HepG2 (cell line): ENCODE measurements at regions not wholly inside any gene's neighbourhood (a gene's known extent, or its start where the extent isn't known, plus 50 kb on each side); places are given as distances from the start of the nearest gene placed in this dataset.

Experiments
- ATAC-seq: fragments of 200-7000 bp; cut with Tn5 transposase; 3 replicates; pipeline ENCODE4 v1.9.1; 2020; ENCODE audit warnings: mild to moderate bottlenecking, moderate library complexity
- BruUV-seq: library from RNA; stranded (reverse); fragments of 400-500 nt; replicated peaks from 2 replicates; lab custom pipeline; 2021; lab: Mats Ljungman, UMichigan
- CTCF ChIA-PET: fragments of 300-600 bp; formaldehyde crosslinking; extraction: SDS; loops from one replicate; lab custom pipeline; 2021; ENCODE audit warnings: low total read pairs, inconsistent platforms, low intra/inter-chr PET ratio; lab: Yijun Ruan, JAX
- POLR2A ChIA-PET: fragments of 350-600 bp; sonication (Branson Sonifier 250); formaldehyde crosslinking; loops from one replicate; lab custom pipeline; 2020; ENCODE audit warnings: antibody characterized with exemption, inconsistent platforms; lab: Yijun Ruan, JAX
- DNase-seq: peaks from one replicate; pipeline ENCODE4 v3.0.0-alpha.2; 2015; ENCODE audit warnings: low spot score
- FAIRE-seq: peaks from 3 replicates; lab custom pipeline; 2011; peaks lifted over from hg19 to GRCh38; lab: Jason Lieb, UNC
- H2AFZ ChIP-seq: one replicate; pipeline ENCODE4 v1.6.1; 2011; ENCODE audit warnings: low read length, inconsistent platforms
- H3K27ac ChIP-seq: fragments of 300-600 bp; 3 replicates; pipeline ENCODE4 v1.8.0; 2011; ENCODE audit warnings: mixed run types, mild to moderate bottlenecking, mixed read lengths, low read length, inconsistent platforms; ENCODE audit not compliant: insufficient read depth; ENCODE audit errors: extremely low read length
- H3K27me3 ChIP-seq, 2 experiments: fragments of 200-600 bp in 1 of 2; 2 replicates in 1 of 2; 3 replicates in 1 of 2; pipeline versions ENCODE4 v1.6.0 to v1.8.0; 2011; ENCODE audit warnings: low read length in 2 of 2, mild to moderate bottlenecking in 2 of 2, moderate library complexity in 2 of 2, inconsistent platforms in 1 of 2; ENCODE audit not compliant: insufficient read depth in 2 of 2, control insufficient read depth in 1 of 2
- H3K36me3 ChIP-seq, 2 experiments: fragments of 200-600 bp in 1 of 2; replicated peaks in 1 of 2; 2 replicates in 1 of 2; 3 replicates in 1 of 2; pipeline versions ENCODE4 v1.5.1 to v1.8.0; 2011; ENCODE audit warnings: low read length in 2 of 2, inconsistent platforms in 1 of 2; ENCODE audit not compliant: insufficient read depth in 2 of 2, control insufficient read depth in 1 of 2
- H3K4me1 ChIP-seq: 2 replicates; pipeline ENCODE4 v1.5.1; 2012; ENCODE audit warnings: low read length, inconsistent platforms; ENCODE audit not compliant: insufficient read depth
- H3K4me2 ChIP-seq: 2 replicates; pipeline ENCODE4 v1.6.0; 2011; ENCODE audit warnings: low read depth, low read length, inconsistent platforms
- H3K4me3 ChIP-seq, 3 experiments: fragments of 200-600 bp in 1 of 3; sonication (generic), shearing (Covaris generic) in 1 of 3; replicated peaks in 1 of 3; 2 replicates each; pipeline ENCODE4 v1.5.1; 2011 to 2016; ENCODE audit warnings: low read length in 3 of 3, inconsistent platforms in 2 of 3, low read depth in 2 of 3, mild to moderate bottlenecking in 2 of 3, control low read depth in 1 of 3, mixed read lengths in 1 of 3; ENCODE audit not compliant: insufficient read depth in 1 of 3
- H3K79me2 ChIP-seq: one replicate; pipeline ENCODE4 v1.6.1; 2011; ENCODE audit warnings: low read length, inconsistent platforms; ENCODE audit not compliant: insufficient read depth
- H3K9ac ChIP-seq: 2 replicates; pipeline ENCODE4 v1.6.0; 2011; ENCODE audit warnings: mild to moderate bottlenecking, low read depth, low read length, inconsistent platforms; ENCODE audit not compliant: insufficient read depth
- H3K9me3 ChIP-seq: 2 replicates; pipeline ENCODE4 v1.5.1; 2012; ENCODE audit warnings: mild to moderate bottlenecking, low read length
- H4K20me1 ChIP-seq: 2 replicates; pipeline ENCODE4 v1.6.0; 2011; ENCODE audit warnings: inconsistent platforms, mild to moderate bottlenecking, low read length, moderate library complexity; ENCODE audit not compliant: insufficient read depth
- ATM ChIP-seq: fragments of 450-650 bp; IDR thresholded peaks from 2 replicates; pipeline ENCODE4 v1.7.1; 2017; ENCODE audit warnings: mild to moderate bottlenecking, borderline replicate concordance
- KLF6 ChIP-seq: IDR thresholded peaks from 2 replicates; pipeline ENCODE4 v1.8.0; 2016; ENCODE audit warnings: missing biosample characterization, missing genetic modification reagents
- NR1H2 ChIP-seq: sonication (generic); formaldehyde crosslinking; IDR thresholded peaks from 2 replicates; pipeline ENCODE4 v1.8.1; 2022; ENCODE audit warnings: low read depth, missing genetic modification reagents, borderline replicate concordance
- POLR2A ChIP-seq, 2 experiments: IDR thresholded peaks; 2 replicates each; pipeline ENCODE4 v1.6.1; 2011; ENCODE audit warnings: low read depth in 2 of 2, low read length in 2 of 2, mild to moderate bottlenecking in 1 of 2, moderate library complexity in 1 of 2; ENCODE audit not compliant: insufficient read depth in 1 of 2
- SMARCE1 ChIP-seq: fragments of 450-650 bp; IDR thresholded peaks from 2 replicates; pipeline ENCODE4 v1.6.1; 2017; ENCODE audit warnings: borderline replicate concordance
- TSC22D2 ChIP-seq: sonication (generic); formaldehyde crosslinking; IDR thresholded peaks from 2 replicates; pipeline ENCODE4 v1.5.1; 2020; ENCODE audit warnings: missing genetic modification reagents, mild to moderate bottlenecking, borderline replicate concordance
- ZFP37 ChIP-seq: sonication (generic); formaldehyde crosslinking; IDR thresholded peaks from 2 replicates; pipeline ENCODE4 v1.4.0; 2020; ENCODE audit warnings: missing genetic modification reagents, borderline replicate concordance
- ZNF329 ChIP-seq: sonication (generic); formaldehyde crosslinking; IDR thresholded peaks from 2 replicates; pipeline ENCODE4 v1.9.0; 2021; ENCODE audit warnings: low read depth, mild to moderate bottlenecking, missing genetic modification reagents
- ZNF382 ChIP-seq: sonication (generic); formaldehyde crosslinking; IDR thresholded peaks from 2 replicates; pipeline ENCODE4 v1.5.0; 2020; ENCODE audit warnings: missing genetic modification reagents, mild to moderate bottlenecking, borderline replicate concordance
- ZNF430 ChIP-seq: sonication (generic); formaldehyde crosslinking; IDR thresholded peaks from 2 replicates; pipeline ENCODE4 v1.9.0; 2021; ENCODE audit warnings: mild to moderate bottlenecking, missing genetic modification reagents
- WGBS: methylation state at CpG from one replicate; pipeline ENCODE4 v1.1.6; 2017; ENCODE audit warnings: low lambda C conversion rate; 5-methylcytosine and 5-hydroxymethylcytosine counted together
- in situ Hi-C: cut with HindIII; loops from 2 replicates; pipeline ENCODE4 v1.10.0; 2017; ENCODE audit warnings: low pct_unique_long_range_greater_than_20kb; ENCODE audit not compliant: extremely low pct_ligation_motif_present
- intact Hi-C: fragments of 100-400 bp; cut with micrococcal nuclease; formaldehyde crosslinking; loops from one replicate; pipeline ENCODE4 v1.10.0; 2022; ENCODE audit not compliant: unreplicated experiment
- TF ChIP-seq, protein P1 (sequence below): sonication (generic); formaldehyde crosslinking; IDR thresholded peaks from 2 replicates; pipeline ENCODE4 v1.4.0; 2020; ENCODE audit warnings: missing genetic modification reagents

DNA sequence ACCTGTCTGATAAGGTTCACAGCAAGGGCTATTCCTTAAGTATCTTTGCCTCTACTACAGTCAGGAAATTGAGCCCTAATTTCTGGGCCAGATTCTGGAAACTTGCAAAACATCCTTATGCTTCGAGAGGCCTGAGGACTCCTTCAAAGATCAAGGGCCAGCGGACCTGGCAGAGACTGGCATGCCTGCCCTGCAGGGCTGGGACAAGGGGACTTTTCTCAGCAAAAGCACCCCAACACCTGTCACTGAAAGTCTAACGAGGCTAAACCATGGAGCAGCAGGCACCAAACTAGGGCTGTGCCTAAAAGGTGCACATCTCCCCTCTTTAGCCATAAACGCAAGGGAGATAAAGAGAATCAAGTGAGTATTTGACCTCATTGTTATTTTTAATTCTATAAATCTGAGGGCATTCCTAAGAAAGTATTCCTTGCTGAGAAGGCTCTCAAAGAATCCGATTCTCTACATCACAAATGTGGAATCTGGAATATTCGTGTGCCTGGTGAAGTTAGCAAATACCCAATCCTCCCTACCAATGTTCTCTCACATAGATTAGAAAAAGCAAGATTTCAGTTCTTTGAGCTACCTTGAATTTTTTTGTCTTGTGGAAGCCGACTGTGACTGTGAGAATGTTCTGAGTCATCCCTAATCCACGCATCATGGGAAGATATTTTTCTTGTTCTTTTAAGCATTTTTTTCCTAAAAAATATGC is 328.2 kb upstream of the NOVA1 start:
- WGBS: 3% methylated on average over 8 of the region's 8 CpGs
- Histone ChIP-seq H3K79me2 (no peaks in the 10 kb centered on the region), H3K4me3 (no peak overlapping the region), H3K9ac (no peak overlapping the region), H3K36me3 (no peaks in the 10 kb centered on the region), H3K27me3 (no peaks in the 10 kb centered on the region), H2AFZ (no peak overlapping the region), H3K4me1 (no peaks in the 10 kb centered on the region)
- BruUV-seq: no TSS peak
- FAIRE-seq (no peak), ATAC-seq (no peak), DNase-seq (no peak)
- in situ Hi-C loops: no loop called here
- ChIA-PET CTCF (no interaction called here), POLR2A (no interaction called here)
- intact Hi-C loops: no loop called here
- TF ChIP-seq KLF6 (CRISPR knock-in tag) (no peak), ZNF329 (CRISPR knock-in tag) (no peak), ATM (no peak), NR1H2 (CRISPR knock-in tag) (no peak), POLR2A (IDR thresholded peaks at IDR 0.05; ENCODE audit: insufficient read depth in 1 of 2, low read depth in 2 of 2, low read length in 2 of 2) (no peak), ZNF430 (CRISPR knock-in tag) (no peak), SMARCE1 (no peak), ZNF382 (no peak), TSC22D2 (CRISPR knock-in tag) (no peak), ZFP37 (CRISPR knock-in tag) (no peak)
- TF ChIP-seq, protein P1, sequence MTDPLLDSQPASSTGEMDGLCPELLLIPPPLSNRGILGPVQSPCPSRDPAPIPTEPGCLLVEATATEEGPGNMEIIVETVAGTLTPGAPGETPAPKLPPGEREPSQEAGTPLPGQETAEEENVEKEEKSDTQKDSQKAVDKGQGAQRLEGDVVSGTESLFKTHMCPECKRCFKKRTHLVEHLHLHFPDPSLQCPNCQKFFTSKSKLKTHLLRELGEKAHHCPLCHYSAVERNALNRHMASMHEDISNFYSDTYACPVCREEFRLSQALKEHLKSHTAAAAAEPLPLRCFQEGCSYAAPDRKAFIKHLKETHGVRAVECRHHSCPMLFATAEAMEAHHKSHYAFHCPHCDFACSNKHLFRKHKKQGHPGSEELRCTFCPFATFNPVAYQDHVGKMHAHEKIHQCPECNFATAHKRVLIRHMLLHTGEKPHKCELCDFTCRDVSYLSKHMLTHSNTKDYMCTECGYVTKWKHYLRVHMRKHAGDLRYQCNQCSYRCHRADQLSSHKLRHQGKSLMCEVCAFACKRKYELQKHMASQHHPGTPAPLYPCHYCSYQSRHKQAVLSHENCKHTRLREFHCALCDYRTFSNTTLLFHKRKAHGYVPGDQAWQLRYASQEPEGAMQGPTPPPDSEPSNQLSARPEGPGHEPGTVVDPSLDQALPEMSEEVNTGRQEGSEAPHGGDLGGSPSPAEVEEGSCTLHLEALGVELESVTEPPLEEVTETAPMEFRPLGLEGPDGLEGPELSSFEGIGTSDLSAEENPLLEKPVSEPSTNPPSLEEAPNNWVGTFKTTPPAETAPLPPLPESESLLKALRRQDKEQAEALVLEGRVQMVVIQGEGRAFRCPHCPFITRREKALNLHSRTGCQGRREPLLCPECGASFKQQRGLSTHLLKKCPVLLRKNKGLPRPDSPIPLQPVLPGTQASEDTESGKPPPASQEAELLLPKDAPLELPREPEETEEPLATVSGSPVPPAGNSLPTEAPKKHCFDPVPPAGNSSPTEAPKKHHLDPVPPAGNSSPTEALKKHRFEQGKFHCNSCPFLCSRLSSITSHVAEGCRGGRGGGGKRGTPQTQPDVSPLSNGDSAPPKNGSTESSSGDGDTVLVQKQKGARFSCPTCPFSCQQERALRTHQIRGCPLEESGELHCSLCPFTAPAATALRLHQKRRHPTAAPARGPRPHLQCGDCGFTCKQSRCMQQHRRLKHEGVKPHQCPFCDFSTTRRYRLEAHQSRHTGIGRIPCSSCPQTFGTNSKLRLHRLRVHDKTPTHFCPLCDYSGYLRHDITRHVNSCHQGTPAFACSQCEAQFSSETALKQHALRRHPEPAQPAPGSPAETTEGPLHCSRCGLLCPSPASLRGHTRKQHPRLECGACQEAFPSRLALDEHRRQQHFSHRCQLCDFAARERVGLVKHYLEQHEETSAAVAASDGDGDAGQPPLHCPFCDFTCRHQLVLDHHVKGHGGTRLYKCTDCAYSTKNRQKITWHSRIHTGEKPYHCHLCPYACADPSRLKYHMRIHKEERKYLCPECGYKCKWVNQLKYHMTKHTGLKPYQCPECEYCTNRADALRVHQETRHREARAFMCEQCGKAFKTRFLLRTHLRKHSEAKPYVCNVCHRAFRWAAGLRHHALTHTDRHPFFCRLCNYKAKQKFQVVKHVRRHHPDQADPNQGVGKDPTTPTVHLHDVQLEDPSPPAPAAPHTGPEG (CRISPR knock-in tag): no peak
- TF ChIP-seq, all 625 proteins: peak for 0
- peaks cover 72% of the 10 kb centered on the region for H3K9me3 ChIP-seq
- no peaks in the 10 kb centered on the region for H4K20me1 ChIP-seq
- H3K27ac ChIP-seq: no peak overlapping the region
- H3K4me2 ChIP-seq: no peak overlapping the region
